Neural progenitor cell (in vitro differentiated cells): ENCODE measurements at regions not wholly inside any gene's neighbourhood (a gene's known extent, or its start where the extent isn't known, plus 50 kb on each side); places are given as distances from the start of the nearest gene placed in this dataset.

ENCODE experiments used
- DNase-seq: peaks from one replicate; pipeline ENCODE4 v3.0.0-alpha.2; 2016; ENCODE audit warnings: low spot score
- H2AFZ ChIP-seq: fragments of 200-600 bp; sonication (generic); replicated peaks from 2 replicates; pipeline ENCODE4 v1.6.1; 2016; ENCODE audit warnings: antibody characterized with exemption
- H3F3A ChIP-seq: fragments of 200-600 bp; sonication (generic); 2 replicates; pipeline ENCODE4 v1.6.1; 2016; ENCODE audit warnings: antibody characterized with exemption, low read depth
- H3K27ac ChIP-seq: fragments of 200-600 bp; sonication (generic); 2 replicates; pipeline ENCODE4 v1.5.1; 2016; ENCODE audit warnings: mild to moderate bottlenecking
- H3K27me3 ChIP-seq: fragments of 200-600 bp; sonication (generic); 2 replicates; pipeline ENCODE4 v1.6.1; 2016; ENCODE audit warnings: mild to moderate bottlenecking, moderate library complexity
- H3K36me3 ChIP-seq: fragments of 200-600 bp; sonication (generic); 2 replicates; pipeline ENCODE4 v1.5.1; 2016
- H3K4me1 ChIP-seq: fragments of 200-600 bp; sonication (generic); 2 replicates; pipeline ENCODE4 v1.6.1; 2016; ENCODE audit warnings: mixed run types
- H3K4me2 ChIP-seq: fragments of 200-600 bp; sonication (generic); 2 replicates; pipeline ENCODE4 v1.6.1; 2016
- H3K4me3 ChIP-seq: fragments of 200-600 bp; sonication (generic); 2 replicates; pipeline ENCODE4 v1.5.1; 2016
- H3K79me2 ChIP-seq: fragments of 200-600 bp; sonication (generic); 2 replicates; pipeline ENCODE4 v1.6.1; 2016; ENCODE audit warnings: low read depth
- H3K9ac ChIP-seq: fragments of 200-600 bp; sonication (generic); 2 replicates; pipeline ENCODE4 v1.6.1; 2016
- H3K9me3 ChIP-seq: fragments of 200-600 bp; sonication (generic); 2 replicates; pipeline ENCODE4 v1.5.1; 2016; ENCODE audit warnings: low read depth
- H4K20me1 ChIP-seq: fragments of 200-600 bp; sonication (generic); 2 replicates; pipeline ENCODE4 v1.6.1; 2016; ENCODE audit warnings: low read depth
- H3K27ac Mint-ChIP-seq: 3 replicates; pipeline ENCODE4 v1.8.0; 2021; ENCODE audit warnings: mixed read lengths
- H3K27me3 Mint-ChIP-seq: 2 replicates; pipeline ENCODE4 v1.8.0; 2022; ENCODE audit warnings: low read depth, mild to moderate bottlenecking, inconsistent platforms, moderate library complexity, mixed read lengths; ENCODE audit not compliant: insufficient read depth
- H3K36me3 Mint-ChIP-seq: 3 replicates; pipeline ENCODE4 v1.8.0; 2021; ENCODE audit warnings: mixed read lengths
- H3K4me1 Mint-ChIP-seq: 3 replicates; pipeline ENCODE4 v1.8.0; 2021; ENCODE audit warnings: mixed read lengths
- H3K4me3 Mint-ChIP-seq: 3 replicates; pipeline ENCODE4 v1.8.0; 2021; ENCODE audit warnings: mild to moderate bottlenecking, moderate library complexity, mixed read lengths
- H3K9me3 Mint-ChIP-seq: 3 replicates; pipeline ENCODE4 v1.8.0; 2020; ENCODE audit warnings: mixed read lengths
- EZH2 ChIP-seq: fragments of 200-600 bp; sonication (generic); IDR thresholded peaks from 2 replicates; pipeline ENCODE4 v1.6.1; 2017; ENCODE audit warnings: antibody characterized with exemption, mild to moderate bottlenecking, moderate library complexity
- EZH2phosphoT487 ChIP-seq: fragments of 200-600 bp; sonication (generic); IDR thresholded peaks from 2 replicates; pipeline ENCODE4 v1.6.1; 2017; ENCODE audit warnings: antibody characterized with exemption
- TF ChIP-seq, protein P1 (sequence below): fragments of 200-600 bp; sonication (generic); IDR thresholded peaks from 2 replicates; pipeline ENCODE4 v1.5.1; 2017; ENCODE audit warnings: antibody characterized with exemption, mild to moderate bottlenecking

DNA sequence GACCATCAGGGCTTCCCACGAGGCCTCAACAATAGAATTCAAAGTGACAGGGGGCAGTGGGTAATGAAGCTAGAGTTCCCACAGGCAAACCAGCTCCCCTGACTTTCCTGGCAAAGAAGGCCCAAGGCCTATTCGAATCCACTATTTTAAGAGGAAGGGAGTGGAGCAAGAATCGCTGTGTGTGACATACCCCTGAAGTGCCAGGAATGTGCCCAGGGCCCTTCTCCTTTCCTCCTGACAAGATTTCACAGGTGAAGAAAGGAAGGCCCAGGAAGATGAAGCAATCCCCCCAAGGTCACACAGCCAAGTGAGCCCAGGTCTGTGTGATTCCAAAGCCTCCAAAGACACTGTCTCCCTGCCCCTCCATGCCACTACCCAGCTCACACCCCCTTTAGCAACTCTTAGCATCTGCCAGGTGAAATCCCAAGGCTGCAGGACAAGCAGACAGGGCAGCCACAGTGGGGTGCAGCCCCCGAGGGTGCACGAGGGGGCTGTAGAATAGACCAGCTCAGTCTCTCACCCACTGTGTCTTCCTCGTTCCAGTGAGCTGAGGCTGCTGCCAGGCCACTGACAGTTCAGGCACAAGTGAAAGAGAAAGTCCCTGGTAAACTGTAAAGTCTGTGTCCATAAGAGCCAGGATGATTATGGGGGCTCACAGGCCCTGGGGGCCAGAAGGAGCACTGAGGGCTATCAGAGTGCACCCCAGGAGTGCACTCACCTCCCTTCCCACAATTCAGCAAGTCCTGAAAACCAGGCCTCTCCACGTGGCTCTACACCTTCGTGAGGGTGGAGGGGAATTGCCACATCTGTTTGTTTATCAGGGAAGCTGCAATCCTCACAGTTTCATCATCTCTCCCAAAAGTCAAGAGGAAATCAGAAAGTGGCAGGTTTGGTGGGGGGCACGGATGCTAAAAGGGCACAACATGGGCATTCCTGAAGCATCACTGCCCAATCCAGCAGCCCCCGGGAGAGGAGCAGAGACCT lies 70.8 kb upstream of the ZMIZ1 start:
- Histone ChIP-seq H3K79me2 (no peaks in the 10 kb centered on the region), H4K20me1 (no peaks in the 10 kb centered on the region), H3K27ac (no peak overlapping the region), H3K9me3 (no peaks in the 10 kb centered on the region), H2AFZ (no peak overlapping the region), H3K4me3 (no peak overlapping the region), H3K27me3 (no peaks in the 10 kb centered on the region), H3K4me1 (peaks cover 5% of the 10 kb centered on the region), H3K36me3 (no peaks in the 10 kb centered on the region), H3F3A (no peaks in the 10 kb centered on the region), H3K4me2 (no peak overlapping the region), H3K9ac (no peak overlapping the region)
- TF ChIP-seq, protein P1, sequence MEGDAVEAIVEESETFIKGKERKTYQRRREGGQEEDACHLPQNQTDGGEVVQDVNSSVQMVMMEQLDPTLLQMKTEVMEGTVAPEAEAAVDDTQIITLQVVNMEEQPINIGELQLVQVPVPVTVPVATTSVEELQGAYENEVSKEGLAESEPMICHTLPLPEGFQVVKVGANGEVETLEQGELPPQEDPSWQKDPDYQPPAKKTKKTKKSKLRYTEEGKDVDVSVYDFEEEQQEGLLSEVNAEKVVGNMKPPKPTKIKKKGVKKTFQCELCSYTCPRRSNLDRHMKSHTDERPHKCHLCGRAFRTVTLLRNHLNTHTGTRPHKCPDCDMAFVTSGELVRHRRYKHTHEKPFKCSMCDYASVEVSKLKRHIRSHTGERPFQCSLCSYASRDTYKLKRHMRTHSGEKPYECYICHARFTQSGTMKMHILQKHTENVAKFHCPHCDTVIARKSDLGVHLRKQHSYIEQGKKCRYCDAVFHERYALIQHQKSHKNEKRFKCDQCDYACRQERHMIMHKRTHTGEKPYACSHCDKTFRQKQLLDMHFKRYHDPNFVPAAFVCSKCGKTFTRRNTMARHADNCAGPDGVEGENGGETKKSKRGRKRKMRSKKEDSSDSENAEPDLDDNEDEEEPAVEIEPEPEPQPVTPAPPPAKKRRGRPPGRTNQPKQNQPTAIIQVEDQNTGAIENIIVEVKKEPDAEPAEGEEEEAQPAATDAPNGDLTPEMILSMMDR: no peak
- TF ChIP-seq EZH2phosphoT487 (no peak), EZH2 (no peak)
- H3K27ac Mint-ChIP-seq: no peak overlapping the region
- no peak for DNase-seq
- no peak overlapping the region for H3K4me3 Mint-ChIP-seq
- no peaks in the 10 kb centered on the region for H3K36me3 Mint-ChIP-seq
- peaks cover 2% of the 10 kb centered on the region for H3K27me3 Mint-ChIP-seq
- peaks cover 56% of the 10 kb centered on the region for H3K4me1 Mint-ChIP-seq
- no peaks in the 10 kb centered on the region for H3K9me3 Mint-ChIP-seq

DNA sequence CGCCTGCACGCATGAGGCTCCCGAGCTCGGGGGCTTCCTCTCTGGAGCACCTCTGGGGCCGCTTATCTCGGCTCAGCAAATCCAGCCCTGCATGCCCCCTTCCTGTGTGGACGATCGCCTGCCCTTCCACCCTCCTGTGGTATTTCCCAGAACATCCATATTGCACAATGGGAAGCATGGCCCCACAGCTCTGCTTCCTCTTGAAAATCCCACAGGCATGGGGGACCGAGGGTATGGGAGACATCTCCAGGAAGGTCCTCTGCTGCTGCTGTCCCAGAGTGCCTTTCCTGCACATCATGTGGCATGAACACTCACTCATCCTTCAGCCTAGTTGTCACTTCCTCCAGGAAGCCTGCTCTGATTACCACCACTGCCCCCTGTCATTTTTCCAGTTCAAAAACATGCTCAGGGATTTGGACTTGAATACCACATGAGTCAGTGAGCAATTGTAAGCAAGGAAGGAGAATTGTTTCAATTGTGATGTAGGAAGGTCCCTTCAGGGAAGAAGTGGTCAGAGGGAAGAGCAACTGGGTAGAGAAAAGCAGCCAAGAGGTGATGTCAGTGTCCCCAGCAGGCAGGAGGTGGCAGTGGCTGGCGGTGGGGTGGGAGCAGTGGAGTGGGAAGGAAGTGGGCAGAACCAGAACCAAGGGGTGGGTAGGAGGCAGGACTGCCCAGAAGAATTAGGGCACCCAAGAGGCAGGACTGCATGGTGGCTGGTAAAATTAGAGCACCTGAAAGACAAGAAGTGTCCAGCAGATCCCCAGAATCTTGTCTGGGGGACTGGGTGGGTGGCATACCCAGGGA lies 67.5 kb upstream of the ZMIZ1 start:
- Histone ChIP-seq H3K4me1 (peaks cover 5% of the 10 kb centered on the region), H3F3A (no peaks in the 10 kb centered on the region), H3K27ac (no peak overlapping the region), H3K27me3 (no peaks in the 10 kb centered on the region), H3K9ac (no peak overlapping the region), H3K4me3 (no peak overlapping the region), H3K4me2 (no peak overlapping the region), H4K20me1 (no peaks in the 10 kb centered on the region), H3K36me3 (no peaks in the 10 kb centered on the region), H2AFZ (no peak overlapping the region), H3K9me3 (no peaks in the 10 kb centered on the region), H3K79me2 (no peaks in the 10 kb centered on the region)
- TF ChIP-seq, protein P1: no peak
- no peak for TF ChIP-seq EZH2
- no peak for TF ChIP-seq EZH2phosphoT487
- no peak overlapping the region for H3K4me3 Mint-ChIP-seq
- no peak overlapping the region for H3K27ac Mint-ChIP-seq
- H3K36me3 Mint-ChIP-seq: no peaks in the 10 kb centered on the region
- H3K4me1 Mint-ChIP-seq: peaks cover 55% of the 10 kb centered on the region
- peaks cover 5% of the 10 kb centered on the region for H3K27me3 Mint-ChIP-seq
- DNase-seq: no peak
- H3K9me3 Mint-ChIP-seq: no peaks in the 10 kb centered on the region

DNA sequence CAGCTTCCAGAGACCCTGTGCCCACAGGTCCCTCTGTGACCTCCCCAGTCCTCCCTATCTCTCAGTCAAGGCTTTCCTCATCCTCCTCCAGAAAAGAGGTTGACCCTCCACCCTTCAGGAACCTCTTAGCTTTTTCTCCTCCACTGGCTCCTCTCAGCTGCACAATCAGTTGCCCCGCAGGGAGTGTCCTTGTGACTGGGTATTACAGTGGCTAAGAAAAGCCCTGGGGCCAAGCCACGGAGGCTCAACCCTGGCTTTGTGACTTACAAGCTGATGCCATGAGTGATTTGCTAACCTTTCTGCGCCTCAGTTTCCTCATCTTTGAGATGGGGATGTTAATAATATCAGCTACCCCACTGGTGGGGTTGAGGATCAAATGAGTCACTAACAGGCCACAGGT lies 66.4 kb upstream of the ZMIZ1 start:
- Histone ChIP-seq H2AFZ (no peak overlapping the region), H3K79me2 (no peaks in the 10 kb centered on the region), H3K4me3 (no peak overlapping the region), H3K36me3 (no peaks in the 10 kb centered on the region), H3K27ac (no peak overlapping the region), H3K27me3 (no peaks in the 10 kb centered on the region), H3K4me1 (peaks cover 10% of the 10 kb centered on the region), H3K9me3 (no peaks in the 10 kb centered on the region), H4K20me1 (no peaks in the 10 kb centered on the region), H3F3A (no peaks in the 10 kb centered on the region), H3K4me2 (no peak overlapping the region), H3K9ac (no peak overlapping the region)
- TF ChIP-seq, protein P1: no peak
- no peaks in the 10 kb centered on the region for H3K9me3 Mint-ChIP-seq
- no peaks in the 10 kb centered on the region for H3K36me3 Mint-ChIP-seq
- H3K27me3 Mint-ChIP-seq: peaks cover 5% of the 10 kb centered on the region
- peak overlapping the region; percentile 42 for H3K27ac Mint-ChIP-seq
- peaks cover 52% of the 10 kb centered on the region for H3K4me1 Mint-ChIP-seq
- peak; percentile 47 for DNase-seq
- H3K4me3 Mint-ChIP-seq: no peak overlapping the region
